ENCODE measurements at regions not wholly inside any gene's neighbourhood (a gene's known extent, or its start where the extent isn't known, plus 50 kb on each side); places are given as distances from the start of the nearest gene placed in this dataset.

DNA sequence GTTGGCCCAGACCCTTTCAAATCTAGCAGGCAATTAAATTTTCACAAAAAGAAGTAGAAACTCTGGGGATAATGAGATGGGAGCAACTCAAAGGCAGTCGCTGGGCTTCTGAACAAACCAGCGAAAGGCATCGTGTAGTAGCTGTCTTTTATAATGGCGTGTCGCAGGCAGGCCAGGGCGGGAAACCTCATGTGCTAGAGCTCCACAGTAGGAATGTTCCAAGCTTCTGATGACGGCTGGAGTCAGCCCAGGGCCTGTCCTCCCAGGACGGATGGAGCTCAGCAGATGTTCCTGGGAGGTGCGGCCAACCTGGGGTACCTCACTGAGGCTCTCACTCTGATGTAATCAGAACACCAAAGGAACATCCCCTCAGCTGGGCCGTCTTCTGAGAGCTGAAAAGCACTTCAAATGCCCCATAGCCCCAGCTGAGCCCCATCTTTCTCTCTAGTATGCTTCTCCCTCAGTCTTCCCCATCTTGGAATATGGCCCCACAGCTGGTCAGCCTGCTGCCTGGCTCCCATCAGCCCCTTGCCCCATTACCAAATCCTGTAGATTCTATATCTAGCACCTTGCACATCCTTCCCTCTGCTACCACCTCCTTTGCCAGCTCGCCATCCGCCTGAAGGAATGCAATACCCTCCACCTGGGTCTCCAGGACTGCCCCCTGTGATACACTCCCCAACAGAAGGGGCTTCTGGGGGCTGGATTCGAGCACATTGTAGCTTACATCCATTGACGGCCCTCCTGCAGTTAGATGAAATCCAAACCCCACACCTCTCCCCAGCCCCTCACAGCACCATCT is 54.9 kb upstream of the ATP2B2 start:
- no peaks in the 10 kb centered on the region for H3K9me3 Mint-ChIP-seq
- peaks cover 15% of the 10 kb centered on the region for H3K4me1 Mint-ChIP-seq (ENCODE audit: low read depth)
- TF ChIP-seq, protein P1, sequence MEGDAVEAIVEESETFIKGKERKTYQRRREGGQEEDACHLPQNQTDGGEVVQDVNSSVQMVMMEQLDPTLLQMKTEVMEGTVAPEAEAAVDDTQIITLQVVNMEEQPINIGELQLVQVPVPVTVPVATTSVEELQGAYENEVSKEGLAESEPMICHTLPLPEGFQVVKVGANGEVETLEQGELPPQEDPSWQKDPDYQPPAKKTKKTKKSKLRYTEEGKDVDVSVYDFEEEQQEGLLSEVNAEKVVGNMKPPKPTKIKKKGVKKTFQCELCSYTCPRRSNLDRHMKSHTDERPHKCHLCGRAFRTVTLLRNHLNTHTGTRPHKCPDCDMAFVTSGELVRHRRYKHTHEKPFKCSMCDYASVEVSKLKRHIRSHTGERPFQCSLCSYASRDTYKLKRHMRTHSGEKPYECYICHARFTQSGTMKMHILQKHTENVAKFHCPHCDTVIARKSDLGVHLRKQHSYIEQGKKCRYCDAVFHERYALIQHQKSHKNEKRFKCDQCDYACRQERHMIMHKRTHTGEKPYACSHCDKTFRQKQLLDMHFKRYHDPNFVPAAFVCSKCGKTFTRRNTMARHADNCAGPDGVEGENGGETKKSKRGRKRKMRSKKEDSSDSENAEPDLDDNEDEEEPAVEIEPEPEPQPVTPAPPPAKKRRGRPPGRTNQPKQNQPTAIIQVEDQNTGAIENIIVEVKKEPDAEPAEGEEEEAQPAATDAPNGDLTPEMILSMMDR (IDR thresholded peaks at IDR 0.05) = no peak
- no peaks in the 10 kb centered on the region for H3K36me3 Mint-ChIP-seq (ENCODE audit: low read depth)
- no peak overlapping the region for H3K4me3 Mint-ChIP-seq
- H3K27ac Mint-ChIP-seq = no peak overlapping the region
- DNase-seq = no peak
- H3K27me3 Mint-ChIP-seq (ENCODE audit: insufficient read depth) = peaks cover 26% of the 10 kb centered on the region

DNA sequence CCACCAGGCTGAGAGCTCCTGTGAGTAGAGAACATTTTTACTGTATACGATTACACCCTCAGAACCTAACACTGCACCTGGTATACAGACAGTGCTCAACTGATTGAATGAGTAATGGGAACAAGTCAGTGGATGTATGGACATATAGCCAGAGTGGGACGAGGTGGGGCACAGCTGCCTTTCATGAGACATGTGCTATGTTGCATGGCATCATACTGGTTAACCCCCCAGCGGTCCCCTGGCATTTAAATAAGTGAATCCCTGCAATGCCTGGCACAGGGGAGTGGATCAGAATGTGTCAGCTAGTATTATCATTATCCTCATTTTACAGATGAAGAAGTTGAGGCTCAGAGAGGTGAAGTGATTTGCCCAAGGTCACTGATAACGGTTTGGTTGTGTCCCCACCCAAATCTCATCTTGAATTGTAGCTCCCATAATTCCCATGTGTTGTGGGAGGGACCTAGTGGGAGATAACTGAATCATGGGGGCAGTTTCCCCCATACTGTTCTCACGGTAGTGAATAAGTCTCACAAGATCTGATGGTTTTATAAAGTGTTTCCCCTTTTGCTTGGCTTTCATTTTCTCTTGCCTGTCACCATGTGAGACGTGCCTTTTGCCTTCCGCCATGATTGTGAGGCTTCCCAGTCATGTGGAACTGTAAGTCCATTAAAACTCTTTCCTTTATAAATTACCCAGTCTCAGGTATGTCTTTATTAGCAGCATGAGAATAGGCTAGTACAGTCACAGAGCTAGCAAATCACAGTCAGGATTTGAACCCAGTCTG is 56.0 kb upstream of the ATP2B2 start:
- Mint-ChIP-seq H3K4me3 (no peak overlapping the region), H3K27me3 (ENCODE audit: insufficient read depth) (peaks cover 22% of the 10 kb centered on the region), H3K4me1 (ENCODE audit: low read depth) (peaks cover 15% of the 10 kb centered on the region), H3K27ac (no peak overlapping the region), H3K9me3 (no peaks in the 10 kb centered on the region), H3K36me3 (ENCODE audit: low read depth) (no peaks in the 10 kb centered on the region)
- TF ChIP-seq, protein P1 (IDR thresholded peaks at IDR 0.05) = peak; percentile 29; the same call in 1 of the 2 replicates
- DNase-seq = no peak

DNA sequence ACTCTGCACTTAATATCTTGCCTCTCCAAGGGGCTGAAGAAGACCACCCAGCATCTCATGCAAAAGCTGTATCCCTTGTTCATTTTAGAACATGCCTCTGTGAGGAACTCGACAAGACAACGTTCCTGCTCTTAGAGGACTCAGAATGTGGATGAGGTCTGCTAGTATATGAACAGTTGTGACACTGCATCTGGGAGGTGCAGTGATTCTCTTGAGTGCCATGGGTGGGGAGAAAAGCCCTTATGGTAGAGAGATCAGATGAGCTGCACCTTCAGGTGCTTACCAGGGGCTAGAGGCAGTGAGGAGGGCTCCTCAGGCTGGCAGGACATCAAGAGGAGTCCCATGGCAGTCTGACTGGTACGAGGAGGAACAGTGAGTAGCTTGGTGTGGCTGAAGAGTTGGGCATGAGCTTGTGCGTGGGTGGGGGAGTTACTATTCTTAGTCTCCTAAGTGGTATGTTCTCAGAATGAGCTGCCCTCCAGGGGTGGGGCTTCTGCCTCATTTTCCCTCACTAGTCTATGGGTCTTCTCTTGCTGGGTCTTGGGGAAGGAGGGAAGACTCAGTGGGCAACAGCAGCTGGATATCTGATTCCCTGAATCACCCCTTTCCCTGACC is 56.7 kb upstream of the ATP2B2 start:
- Mint-ChIP-seq H3K27ac (no peak overlapping the region), H3K9me3 (no peaks in the 10 kb centered on the region), H3K4me1 (ENCODE audit: low read depth) (peaks cover 15% of the 10 kb centered on the region), H3K27me3 (ENCODE audit: insufficient read depth) (peaks cover 21% of the 10 kb centered on the region), H3K4me3 (no peak overlapping the region), H3K36me3 (ENCODE audit: low read depth) (no peaks in the 10 kb centered on the region)
- DNase-seq = no peak
- TF ChIP-seq, protein P1 (IDR thresholded peaks at IDR 0.05) = no peak

DNA sequence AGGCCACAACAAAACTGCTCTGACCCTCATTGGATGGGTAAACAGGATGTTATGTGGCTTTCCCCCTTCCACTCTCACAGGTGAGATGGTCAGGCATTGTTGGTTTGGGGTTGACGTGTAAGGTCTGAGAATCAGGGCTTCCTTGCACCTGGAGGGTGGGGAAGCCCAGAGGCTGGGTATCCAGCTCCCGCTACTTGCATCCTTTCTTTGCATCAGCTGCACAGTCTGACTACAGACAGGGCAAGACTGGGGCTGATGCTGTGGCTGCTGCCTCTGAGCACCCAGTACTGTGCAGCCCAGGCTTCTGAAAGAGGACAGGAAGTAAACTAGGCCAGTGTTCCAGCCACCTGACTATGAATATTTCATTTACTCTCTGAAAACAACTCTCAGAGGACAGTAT is 58.0 kb upstream of the ATP2B2 start:
- Mint-ChIP-seq H3K4me3 (no peak overlapping the region), H3K27me3 (ENCODE audit: insufficient read depth) (peaks cover 21% of the 10 kb centered on the region), H3K9me3 (no peaks in the 10 kb centered on the region), H3K27ac (no peak overlapping the region), H3K36me3 (ENCODE audit: low read depth) (no peaks in the 10 kb centered on the region), H3K4me1 (ENCODE audit: low read depth) (peaks cover 1% of the 10 kb centered on the region; the same call in 1 of the 2 replicates)
- TF ChIP-seq, protein P1 (IDR thresholded peaks at IDR 0.05) = no peak
- no peak for DNase-seq

DNA sequence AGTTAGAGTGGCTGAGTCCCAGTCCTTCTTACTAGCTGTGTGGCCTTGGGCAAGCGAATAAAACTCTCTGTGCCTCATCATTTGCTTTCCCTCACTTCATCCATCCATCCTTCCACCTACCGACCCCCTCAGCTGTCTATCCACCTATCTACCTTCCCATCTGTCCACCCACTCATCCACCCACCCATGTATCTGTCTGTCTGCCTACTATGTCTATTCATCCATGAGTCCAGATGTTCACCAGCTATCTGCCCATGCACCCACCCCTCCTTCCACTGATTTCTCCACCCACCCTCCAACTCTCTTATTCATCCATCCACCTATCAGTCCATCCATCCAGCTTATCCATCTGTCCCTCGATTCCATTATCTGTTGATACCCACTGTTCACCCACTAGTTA is 60.4 kb upstream of the ATP2B2 start:
- TF ChIP-seq, protein P1 (IDR thresholded peaks at IDR 0.05) = no peak
- DNase-seq = no peak
- Mint-ChIP-seq H3K4me3 (no peak overlapping the region), H3K9me3 (no peaks in the 10 kb centered on the region), H3K27ac (no peak overlapping the region), H3K36me3 (ENCODE audit: low read depth) (no peaks in the 10 kb centered on the region), H3K4me1 (ENCODE audit: low read depth) (no peaks in the 10 kb centered on the region), H3K27me3 (ENCODE audit: insufficient read depth) (peaks cover 24% of the 10 kb centered on the region)

Measured in HFFc6 (cell line).